ENCODE measurements at regions not wholly inside any gene's neighbourhood (a gene's known extent, or its start where the extent isn't known, plus 50 kb on each side); places are given as distances from the start of the nearest gene placed in this dataset.

- TF ChIP-seq CTCF (IDR thresholded peaks at IDR 0.05; ENCODE audit: insufficient read depth, low read depth, low read length), result no peak
- TF ChIP-seq EZH2 (IDR thresholded peaks at IDR 0.05; ENCODE audit: insufficient read depth, low read length), result no peak
Observed at GRCh38 chr2:34660741-34661140, 1061.6 kb upstream of the FAM98A start.
